Calu3 (cell line): ENCODE measurements at regions not wholly inside any gene's neighbourhood (a gene's known extent, or its start where the extent isn't known, plus 50 kb on each side); places are given as distances from the start of the nearest gene placed in this dataset.

Experiments used
- BruUV-seq: library from RNA; stranded (reverse); fragments of 400-500 nt; replicated peaks from 2 replicates; lab custom pipeline; 2021; lab: Mats Ljungman, UMichigan
- CTCF ChIA-PET: fragments of 300-600 bp; sonication (Branson Sonifier 250); formaldehyde crosslinking; loops from one replicate; lab custom pipeline; 2022; ENCODE audit warnings: antibody characterized with exemption; lab: Charles Lee
- DNase-seq: peaks from one replicate; pipeline ENCODE4 v3.0.0; 2022
- H3K27ac Mint-ChIP-seq: one replicate; pipeline ENCODE4 v1.8.0; 2022; ENCODE audit warnings: mixed read lengths; ENCODE audit not compliant: unreplicated experiment
- H3K27me3 Mint-ChIP-seq: one replicate; pipeline ENCODE4 v1.8.0; 2022; ENCODE audit warnings: mixed read lengths; ENCODE audit not compliant: unreplicated experiment
- H3K36me3 Mint-ChIP-seq: one replicate; pipeline ENCODE4 v1.8.0; 2022; ENCODE audit warnings: mild to moderate bottlenecking, moderate library complexity, mixed read lengths; ENCODE audit not compliant: insufficient read depth, unreplicated experiment
- H3K4me1 Mint-ChIP-seq: one replicate; pipeline ENCODE4 v1.8.0; 2022; ENCODE audit warnings: mild to moderate bottlenecking, low read depth, mixed read lengths; ENCODE audit not compliant: unreplicated experiment
- H3K4me3 Mint-ChIP-seq: one replicate; pipeline ENCODE4 v1.8.0; 2022; ENCODE audit warnings: mild to moderate bottlenecking, low read depth, moderate library complexity, mixed read lengths; ENCODE audit not compliant: unreplicated experiment
- H3K9me3 Mint-ChIP-seq: one replicate; pipeline ENCODE4 v1.8.0; 2022; ENCODE audit warnings: low read depth, mixed read lengths; ENCODE audit not compliant: unreplicated experiment
- intact Hi-C: fragments of 100-400 bp; cut with micrococcal nuclease; formaldehyde crosslinking; loops from one replicate; pipeline ENCODE4 v1.10.0; 2022; ENCODE audit not compliant: unreplicated experiment
- TF ChIP-seq, protein P1 (sequence below): fragments of 200-600 bp; IDR thresholded peaks from one replicate; pipeline ENCODE4 v1.8.0; 2022; ENCODE audit warnings: antibody characterized with exemption; ENCODE audit not compliant: unreplicated experiment

DNA sequence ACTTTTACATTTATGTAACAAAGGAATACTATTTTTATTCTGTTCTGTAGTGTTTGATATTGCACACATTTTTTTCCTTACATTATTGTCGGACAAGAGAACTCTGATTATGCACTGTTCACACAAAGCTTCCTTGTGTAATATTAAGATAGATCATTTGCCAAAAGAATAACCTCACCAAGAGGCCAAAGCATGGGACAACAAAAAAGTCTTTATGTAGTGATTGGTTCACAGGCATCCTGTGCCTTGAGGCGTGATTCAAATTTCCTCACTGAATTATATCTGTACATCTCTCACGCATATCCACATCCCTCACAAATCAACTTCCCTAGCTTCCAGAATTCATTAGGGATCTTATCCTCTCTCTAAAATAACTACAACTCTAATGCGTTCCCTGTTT is 642.7 kb downstream of the NR4A2 start:
- Mint-ChIP-seq H3K36me3 (no peaks in the 10 kb centered on the region), H3K27me3 (no peaks in the 10 kb centered on the region), H3K4me3 (no peak overlapping the region), H3K4me1 (no peaks in the 10 kb centered on the region), H3K9me3 (no peaks in the 10 kb centered on the region), H3K27ac (no peak overlapping the region)
- TF ChIP-seq, protein P1, sequence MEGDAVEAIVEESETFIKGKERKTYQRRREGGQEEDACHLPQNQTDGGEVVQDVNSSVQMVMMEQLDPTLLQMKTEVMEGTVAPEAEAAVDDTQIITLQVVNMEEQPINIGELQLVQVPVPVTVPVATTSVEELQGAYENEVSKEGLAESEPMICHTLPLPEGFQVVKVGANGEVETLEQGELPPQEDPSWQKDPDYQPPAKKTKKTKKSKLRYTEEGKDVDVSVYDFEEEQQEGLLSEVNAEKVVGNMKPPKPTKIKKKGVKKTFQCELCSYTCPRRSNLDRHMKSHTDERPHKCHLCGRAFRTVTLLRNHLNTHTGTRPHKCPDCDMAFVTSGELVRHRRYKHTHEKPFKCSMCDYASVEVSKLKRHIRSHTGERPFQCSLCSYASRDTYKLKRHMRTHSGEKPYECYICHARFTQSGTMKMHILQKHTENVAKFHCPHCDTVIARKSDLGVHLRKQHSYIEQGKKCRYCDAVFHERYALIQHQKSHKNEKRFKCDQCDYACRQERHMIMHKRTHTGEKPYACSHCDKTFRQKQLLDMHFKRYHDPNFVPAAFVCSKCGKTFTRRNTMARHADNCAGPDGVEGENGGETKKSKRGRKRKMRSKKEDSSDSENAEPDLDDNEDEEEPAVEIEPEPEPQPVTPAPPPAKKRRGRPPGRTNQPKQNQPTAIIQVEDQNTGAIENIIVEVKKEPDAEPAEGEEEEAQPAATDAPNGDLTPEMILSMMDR = no peak
- no peak for DNase-seq
- BruUV-seq = no TSS peak
- intact Hi-C loops = loop anchor here (5.0 kb wide), 1 partner anchor 312 kb away; no protein-coding TSS in a partner anchor
- CTCF ChIA-PET = no interaction called here

DNA sequence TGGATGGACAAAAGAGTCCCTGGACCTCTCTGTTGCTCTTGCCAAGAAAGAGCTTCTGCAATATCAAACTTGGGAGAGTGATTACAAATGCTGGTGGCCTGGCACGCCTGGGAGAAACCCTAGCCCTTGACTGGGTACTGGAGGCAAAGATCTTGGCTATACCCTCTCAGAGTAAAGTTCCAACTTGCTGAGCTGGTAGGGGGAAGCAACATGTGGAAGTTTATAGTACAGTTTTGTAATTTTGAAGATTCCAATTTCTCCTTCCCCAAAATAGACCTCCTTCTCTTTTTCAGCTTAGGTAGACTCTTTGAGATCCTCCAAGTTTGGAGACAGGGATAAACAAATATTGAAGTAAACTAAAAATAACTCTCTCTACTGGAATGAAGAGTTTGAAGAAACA is 645.3 kb downstream of the NR4A2 start:
- no peak overlapping the region for H3K27ac Mint-ChIP-seq
- no peak overlapping the region for H3K4me3 Mint-ChIP-seq
- H3K36me3 Mint-ChIP-seq = no peaks in the 10 kb centered on the region
- no TSS peak for BruUV-seq
- intact Hi-C loops = no loop called here
- no peaks in the 10 kb centered on the region for H3K9me3 Mint-ChIP-seq
- CTCF ChIA-PET = no interaction called here
- DNase-seq = no peak
- H3K27me3 Mint-ChIP-seq = no peaks in the 10 kb centered on the region
- TF ChIP-seq, protein P1 = no peak
- H3K4me1 Mint-ChIP-seq = no peaks in the 10 kb centered on the region

DNA sequence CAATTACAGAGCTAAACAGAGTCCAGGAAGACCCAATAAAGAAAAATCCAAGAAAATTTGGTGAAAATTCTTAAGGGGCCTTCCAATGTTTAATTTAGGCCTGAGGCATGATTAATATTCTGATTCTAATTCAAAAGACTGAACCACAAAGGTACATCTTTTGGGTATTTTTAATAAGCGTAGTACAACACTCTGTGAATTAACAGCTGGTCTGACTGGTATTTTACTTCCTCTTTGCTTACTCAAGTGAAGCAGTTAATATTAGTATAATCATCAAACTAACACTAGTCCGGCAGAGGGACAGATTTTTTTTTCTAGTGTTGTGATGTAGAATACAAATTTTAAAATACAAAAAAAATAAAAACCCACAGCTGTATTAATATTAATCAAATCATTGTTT is 652.9 kb downstream of the NR4A2 start:
- Mint-ChIP-seq H3K27me3 (no peaks in the 10 kb centered on the region), H3K27ac (no peak overlapping the region), H3K4me1 (no peaks in the 10 kb centered on the region), H3K36me3 (no peaks in the 10 kb centered on the region), H3K9me3 (no peaks in the 10 kb centered on the region), H3K4me3 (no peak overlapping the region)
- CTCF ChIA-PET = no interaction called here
- intact Hi-C loops = no loop called here
- no TSS peak for BruUV-seq
- DNase-seq = no peak
- TF ChIP-seq, protein P1 = no peak

DNA sequence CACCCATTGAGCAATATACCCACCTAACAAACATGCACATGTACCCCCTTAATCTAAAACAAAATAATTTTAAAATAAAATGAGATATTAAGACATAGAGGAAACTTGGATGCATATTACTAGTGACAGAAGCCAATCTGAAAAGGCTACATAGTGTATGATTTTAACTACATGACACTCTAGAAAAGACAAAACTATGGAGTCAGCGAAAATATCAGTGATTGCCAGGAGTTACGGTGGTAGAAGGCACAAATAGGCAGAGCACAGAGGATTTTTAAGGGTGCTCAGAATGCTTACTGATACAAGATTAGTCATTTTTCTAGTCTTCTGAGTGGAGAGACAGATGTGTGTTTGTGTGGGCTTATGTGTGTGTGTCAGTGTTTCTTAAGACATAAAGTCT is 656.6 kb downstream of the NR4A2 start:
- H3K4me3 Mint-ChIP-seq = no peak overlapping the region
- intact Hi-C loops = no loop called here
- no TSS peak for BruUV-seq
- no peaks in the 10 kb centered on the region for H3K9me3 Mint-ChIP-seq
- no peaks in the 10 kb centered on the region for H3K4me1 Mint-ChIP-seq
- TF ChIP-seq, protein P1 = no peak
- no peaks in the 10 kb centered on the region for H3K27me3 Mint-ChIP-seq
- no peaks in the 10 kb centered on the region for H3K36me3 Mint-ChIP-seq
- DNase-seq = no peak
- no peak overlapping the region for H3K27ac Mint-ChIP-seq
- CTCF ChIA-PET = no interaction called here
